ENCODE measurements at regions not wholly inside any gene's neighbourhood (a gene's known extent, or its start where the extent isn't known, plus 50 kb on each side); places are given as distances from the start of the nearest gene placed in this dataset.

DNA sequence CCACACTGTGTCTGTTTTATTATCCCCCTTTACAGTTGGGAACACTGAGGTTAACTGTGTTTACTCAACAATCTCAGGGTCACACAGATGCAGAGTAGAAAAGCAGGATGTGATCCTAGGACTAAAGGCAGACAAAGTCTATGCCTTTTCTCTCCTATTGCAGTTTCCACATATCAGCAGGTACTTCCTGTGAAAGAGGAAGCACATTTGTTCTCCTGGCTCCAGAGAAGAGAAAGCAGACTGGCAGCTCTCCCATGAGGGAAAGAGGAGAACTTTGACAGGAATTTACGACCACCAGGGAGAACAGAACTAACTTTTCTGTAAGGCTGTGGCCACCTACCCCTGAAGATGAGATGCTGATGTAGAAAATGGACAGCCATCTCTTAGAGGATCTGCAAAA, 84.2 kb upstream of the TNC start:
- no peaks in the 10 kb centered on the region for H3K36me3 Mint-ChIP-seq (ENCODE audit: insufficient read depth)
- H3K27ac Mint-ChIP-seq, result no peak overlapping the region
- H3K27me3 Mint-ChIP-seq, result peaks cover 3% of the 10 kb centered on the region
- H3K4me3 Mint-ChIP-seq (ENCODE audit: low read depth), result no peak overlapping the region
- no peaks in the 10 kb centered on the region for H3K9me3 Mint-ChIP-seq (ENCODE audit: low read depth)
- TF ChIP-seq, protein P1, sequence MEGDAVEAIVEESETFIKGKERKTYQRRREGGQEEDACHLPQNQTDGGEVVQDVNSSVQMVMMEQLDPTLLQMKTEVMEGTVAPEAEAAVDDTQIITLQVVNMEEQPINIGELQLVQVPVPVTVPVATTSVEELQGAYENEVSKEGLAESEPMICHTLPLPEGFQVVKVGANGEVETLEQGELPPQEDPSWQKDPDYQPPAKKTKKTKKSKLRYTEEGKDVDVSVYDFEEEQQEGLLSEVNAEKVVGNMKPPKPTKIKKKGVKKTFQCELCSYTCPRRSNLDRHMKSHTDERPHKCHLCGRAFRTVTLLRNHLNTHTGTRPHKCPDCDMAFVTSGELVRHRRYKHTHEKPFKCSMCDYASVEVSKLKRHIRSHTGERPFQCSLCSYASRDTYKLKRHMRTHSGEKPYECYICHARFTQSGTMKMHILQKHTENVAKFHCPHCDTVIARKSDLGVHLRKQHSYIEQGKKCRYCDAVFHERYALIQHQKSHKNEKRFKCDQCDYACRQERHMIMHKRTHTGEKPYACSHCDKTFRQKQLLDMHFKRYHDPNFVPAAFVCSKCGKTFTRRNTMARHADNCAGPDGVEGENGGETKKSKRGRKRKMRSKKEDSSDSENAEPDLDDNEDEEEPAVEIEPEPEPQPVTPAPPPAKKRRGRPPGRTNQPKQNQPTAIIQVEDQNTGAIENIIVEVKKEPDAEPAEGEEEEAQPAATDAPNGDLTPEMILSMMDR (IDR thresholded peaks at IDR 0.05; ENCODE audit: unreplicated experiment), result no peak
- DNase-seq (ENCODE audit: low spot score, unreplicated experiment), result no peak
- peaks cover 1% of the 10 kb centered on the region for H3K4me1 Mint-ChIP-seq (ENCODE audit: low read depth)

DNA sequence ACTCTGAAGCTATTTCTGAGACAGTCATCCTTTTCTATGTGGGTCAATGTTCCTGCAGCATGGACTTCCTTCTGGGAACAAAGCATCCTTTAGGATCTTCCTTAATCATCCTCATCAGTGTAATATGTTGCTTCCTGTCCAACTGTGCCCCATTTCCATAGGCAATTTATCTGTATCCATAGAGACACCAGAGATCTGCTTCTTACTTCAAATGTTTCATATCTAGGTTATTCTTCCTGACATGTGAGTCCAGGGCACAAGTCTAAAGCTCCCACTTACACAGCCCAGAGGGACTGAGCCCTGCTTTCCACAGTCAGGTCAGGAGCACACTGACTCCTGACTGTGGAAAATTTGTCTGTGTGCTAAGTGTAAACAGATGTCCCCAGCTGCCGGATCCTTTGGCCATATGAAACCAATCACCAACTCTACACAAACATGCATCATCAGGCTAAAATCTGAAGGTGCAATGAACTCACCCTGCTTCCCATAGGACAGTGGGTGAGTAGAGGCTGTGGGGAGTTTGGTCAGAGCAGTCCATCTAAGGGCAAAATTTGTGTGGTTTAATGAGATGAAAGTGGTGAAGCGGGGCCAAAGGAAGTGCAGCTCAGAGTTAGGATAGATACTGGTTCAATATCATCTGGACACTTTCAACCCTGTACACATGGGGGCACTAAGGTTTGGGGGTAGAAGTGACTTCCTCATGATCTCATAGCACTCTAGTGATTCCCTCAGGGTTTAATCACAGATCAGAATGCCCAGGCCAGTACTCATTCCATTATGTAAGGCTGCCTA, 85.2 kb upstream of the TNC start:
- DNase-seq (ENCODE audit: low spot score, unreplicated experiment), result no peak
- Mint-ChIP-seq H3K9me3 (ENCODE audit: low read depth) (no peaks in the 10 kb centered on the region), H3K4me1 (ENCODE audit: low read depth) (peaks cover 1% of the 10 kb centered on the region), H3K27ac (no peak overlapping the region), H3K4me3 (ENCODE audit: low read depth) (no peak overlapping the region), H3K36me3 (ENCODE audit: insufficient read depth) (no peaks in the 10 kb centered on the region), H3K27me3 (peaks cover 3% of the 10 kb centered on the region)
- TF ChIP-seq, protein P1 (IDR thresholded peaks at IDR 0.05; ENCODE audit: unreplicated experiment), result no peak

DNA sequence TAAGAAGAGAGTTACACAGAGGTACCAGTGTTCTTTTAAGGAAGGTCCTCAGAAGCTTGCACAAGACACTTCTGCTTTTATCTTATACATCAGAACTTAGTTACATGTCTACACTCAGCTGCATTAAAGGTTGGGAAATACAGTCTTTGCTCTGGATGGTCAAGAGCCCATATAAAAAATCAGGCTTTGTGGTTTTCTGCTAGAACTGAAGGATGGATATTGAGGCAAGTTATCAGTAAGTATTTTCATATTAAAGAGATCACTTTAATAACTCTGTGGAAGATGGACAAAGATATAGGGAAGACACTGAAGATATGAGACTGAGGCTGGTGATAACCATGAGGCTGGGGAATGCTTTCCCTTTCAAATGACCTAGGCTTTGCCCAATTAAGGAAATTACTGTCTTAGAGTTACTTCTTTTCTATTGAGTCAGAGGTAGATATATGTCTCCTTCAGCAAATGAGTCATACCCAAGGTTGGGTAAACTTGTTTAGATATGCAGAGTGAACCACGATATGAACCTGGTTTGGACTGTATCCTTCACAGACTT, 87.0 kb upstream of the TNC start:
- H3K27ac Mint-ChIP-seq, result no peak overlapping the region
- H3K4me1 Mint-ChIP-seq (ENCODE audit: low read depth), result peaks cover 4% of the 10 kb centered on the region
- H3K4me3 Mint-ChIP-seq (ENCODE audit: low read depth), result no peak overlapping the region
- TF ChIP-seq, protein P1 (IDR thresholded peaks at IDR 0.05; ENCODE audit: unreplicated experiment), result no peak
- no peaks in the 10 kb centered on the region for H3K9me3 Mint-ChIP-seq (ENCODE audit: low read depth)
- H3K27me3 Mint-ChIP-seq, result peaks cover 3% of the 10 kb centered on the region
- no peaks in the 10 kb centered on the region for H3K36me3 Mint-ChIP-seq (ENCODE audit: insufficient read depth)
- no peak for DNase-seq (ENCODE audit: low spot score, unreplicated experiment)

DNA sequence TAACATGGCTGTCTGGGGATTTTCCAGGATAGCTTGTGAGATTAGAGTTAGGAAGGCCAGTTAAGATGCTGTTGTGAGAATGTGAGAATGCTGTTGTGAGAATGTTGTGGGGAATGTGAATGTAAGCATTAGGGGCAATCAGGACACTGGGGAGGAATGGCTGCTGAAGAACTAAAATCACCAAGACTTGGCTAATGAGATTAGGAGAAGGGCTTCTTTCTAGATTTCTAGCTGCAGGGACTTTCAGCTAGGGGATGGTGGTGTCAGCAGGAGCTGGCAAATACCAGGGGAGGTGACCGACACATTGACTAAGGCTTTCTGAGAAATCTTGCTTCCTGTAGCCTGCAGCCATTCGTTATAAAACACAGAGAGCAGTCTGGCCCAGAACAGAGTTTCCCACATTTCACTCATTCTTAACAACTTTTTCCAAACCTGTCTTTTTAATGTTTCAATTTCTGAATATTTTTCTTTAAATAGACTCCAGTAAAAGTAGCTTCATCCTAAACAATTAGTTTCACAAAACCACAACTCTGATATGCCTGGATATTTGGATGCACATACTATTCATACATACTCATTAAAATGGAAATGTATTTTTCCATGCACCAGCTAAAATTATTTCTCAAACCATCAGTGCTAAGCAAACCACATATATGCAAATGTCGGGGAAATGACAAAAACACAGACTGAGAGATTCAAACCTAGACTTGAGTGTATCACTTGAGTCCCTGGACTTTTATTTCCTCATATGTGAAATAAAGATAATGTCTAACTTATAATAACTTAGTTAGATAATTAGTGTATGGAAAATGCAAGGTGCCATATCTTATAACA, 89.3 kb upstream of the TNC start:
- no peak for DNase-seq (ENCODE audit: low spot score, unreplicated experiment)
- H3K9me3 Mint-ChIP-seq (ENCODE audit: low read depth), result no peaks in the 10 kb centered on the region
- H3K27ac Mint-ChIP-seq, result no peak overlapping the region
- no peaks in the 10 kb centered on the region for H3K36me3 Mint-ChIP-seq (ENCODE audit: insufficient read depth)
- H3K4me1 Mint-ChIP-seq (ENCODE audit: low read depth), result peaks cover 4% of the 10 kb centered on the region
- peaks cover 3% of the 10 kb centered on the region for H3K27me3 Mint-ChIP-seq
- H3K4me3 Mint-ChIP-seq (ENCODE audit: low read depth), result no peak overlapping the region
- TF ChIP-seq, protein P1 (IDR thresholded peaks at IDR 0.05; ENCODE audit: unreplicated experiment), result no peak

DNA sequence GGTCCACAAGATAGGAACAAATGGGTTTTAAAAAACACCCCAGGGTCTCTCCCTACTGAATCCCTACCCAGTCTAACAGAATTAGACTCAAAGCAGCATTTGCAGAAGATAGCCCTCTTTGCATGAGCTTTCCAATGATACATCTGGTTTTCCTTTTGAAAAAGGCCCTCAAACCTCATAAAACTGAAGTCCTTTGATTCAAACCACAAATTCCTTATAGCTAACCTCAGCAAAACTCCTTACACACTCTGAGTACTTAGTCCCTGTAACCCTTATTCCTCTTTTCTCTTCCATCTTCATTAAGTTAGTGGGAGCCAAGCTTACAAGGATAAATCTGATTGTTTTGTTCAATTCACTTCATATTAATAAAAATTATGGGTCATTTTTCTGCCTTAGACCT, 90.5 kb upstream of the TNC start:
- Mint-ChIP-seq H3K9me3 (ENCODE audit: low read depth) (no peaks in the 10 kb centered on the region), H3K4me3 (ENCODE audit: low read depth) (no peak overlapping the region), H3K27me3 (peaks cover 5% of the 10 kb centered on the region), H3K36me3 (ENCODE audit: insufficient read depth) (no peaks in the 10 kb centered on the region), H3K27ac (no peak overlapping the region), H3K4me1 (ENCODE audit: low read depth) (peaks cover 6% of the 10 kb centered on the region)
- TF ChIP-seq, protein P1 (IDR thresholded peaks at IDR 0.05; ENCODE audit: unreplicated experiment), result no peak
- DNase-seq (ENCODE audit: low spot score, unreplicated experiment), result no peak
